ENCODE measurements at regions not wholly inside any gene's neighbourhood (a gene's known extent, or its start where the extent isn't known, plus 50 kb on each side); places are given as distances from the start of the nearest gene placed in this dataset.
A peak's percentile ranks its signal among the peaks of the same experiment; 100 is the strongest.
"Not testable (repeated sequence)": the region's sequence is repeated elsewhere in the genome, so short reads cannot be mapped to it uniquely, and the experiment has no call there.

DNA sequence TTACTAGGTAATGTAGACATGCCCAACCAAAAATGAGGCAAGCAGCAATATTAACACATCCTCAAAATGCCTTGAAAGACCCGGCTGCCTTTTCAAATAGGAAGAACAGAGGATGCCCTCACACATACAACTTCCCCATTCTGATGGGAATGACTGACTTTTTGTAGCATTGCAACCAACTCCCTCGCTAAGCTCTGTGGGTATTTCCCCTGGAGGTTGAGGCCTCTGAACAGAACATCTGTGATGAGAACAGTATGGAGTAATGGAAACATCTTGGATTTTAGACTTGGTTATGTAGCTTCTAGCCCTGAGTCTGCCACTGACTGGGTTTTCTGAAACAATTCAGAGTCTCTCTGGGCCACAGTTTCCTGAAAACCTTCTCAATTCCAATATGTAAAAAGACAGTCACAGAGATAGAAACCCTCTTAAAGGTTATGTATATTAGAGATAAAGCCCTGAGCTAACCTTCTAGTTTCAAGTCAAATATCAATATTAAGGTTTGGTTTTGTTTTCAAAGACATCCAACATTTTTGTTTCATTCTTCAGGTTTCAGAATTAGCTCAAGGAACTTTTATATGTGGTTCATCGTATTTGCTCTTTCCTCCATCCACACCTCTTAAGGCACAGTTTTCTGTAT, 311.5 kb downstream of the SETD4 start:
- no peak for DNase-seq (ENCODE audit: low spot score)

GRCh38 chr21:35743571-35743970, 316.8 kb downstream of the SETD4 start:
- DNase-seq (ENCODE audit: low spot score) = no peak

- peak; percentile 26 for DNase-seq (ENCODE audit: low spot score)
Measured at GRCh38 chr21:35738347-35738961, 321.9 kb downstream of the SETD4 start.

DNA sequence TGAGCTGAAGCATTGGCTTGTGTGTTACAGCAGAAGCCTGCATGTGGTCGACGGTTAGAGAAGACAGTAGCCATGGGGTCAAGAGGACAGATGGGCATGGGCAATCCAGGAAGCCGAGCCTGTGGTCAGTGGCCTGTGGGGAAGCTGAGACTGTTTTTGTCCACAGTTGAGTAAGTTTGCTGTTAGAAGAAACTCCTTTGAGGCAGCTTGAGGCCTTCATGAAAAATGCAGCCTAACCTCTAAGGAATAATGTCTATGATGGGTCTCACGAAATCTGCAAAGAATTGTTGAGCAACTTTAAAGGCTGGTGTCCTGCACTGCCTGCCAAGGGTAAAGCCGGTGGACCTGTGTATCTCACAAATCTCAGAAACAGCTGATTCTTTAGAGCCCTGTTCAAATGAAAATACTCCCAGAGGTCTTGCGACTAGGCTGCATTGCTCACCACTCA, 322.4 kb downstream of the SETD4 start:
- DNase-seq (ENCODE audit: low spot score) = peak; percentile 29

DNA sequence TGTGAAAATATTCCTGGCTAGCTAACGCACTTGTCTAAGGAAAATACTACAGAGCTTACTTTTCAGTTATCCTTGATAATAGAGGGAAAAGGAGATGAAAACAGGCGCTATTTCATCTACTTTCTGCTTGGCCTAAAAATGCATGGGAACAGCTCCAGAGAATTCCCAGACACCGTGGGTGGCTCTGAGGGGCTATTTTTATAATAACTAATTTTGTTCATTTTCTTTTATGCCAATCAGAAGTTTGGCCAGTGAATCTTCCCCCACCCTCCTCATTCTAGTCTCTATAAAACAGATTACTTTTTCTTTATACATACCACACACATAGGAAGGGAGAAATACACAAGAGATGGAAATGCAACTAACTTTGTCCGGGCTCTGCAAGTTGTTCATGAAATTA, 322.9 kb downstream of the SETD4 start:
- no peak for DNase-seq (ENCODE audit: low spot score)

DNA sequence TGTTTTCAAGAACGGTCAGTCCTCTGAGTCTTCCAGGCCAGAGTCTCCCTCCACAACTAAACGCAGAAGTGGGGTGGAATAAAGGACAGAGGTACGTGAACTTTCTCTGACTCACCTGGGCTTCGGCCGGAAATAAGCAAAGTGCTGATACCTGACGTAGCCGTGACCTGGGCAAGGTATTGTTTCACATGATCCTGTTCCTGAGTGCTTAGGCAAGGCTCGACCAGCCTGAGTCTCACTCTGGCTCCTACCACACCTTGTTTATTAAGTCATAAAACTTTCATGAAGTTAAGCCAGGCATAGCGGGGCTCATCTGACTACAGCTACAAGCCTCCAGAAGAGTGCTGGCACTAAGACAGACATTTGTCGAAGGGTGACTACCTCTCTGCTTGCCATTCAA, 327.5 kb downstream of the SETD4 start:
- no peak for DNase-seq (ENCODE audit: low spot score)

GRCh38 chr21:35730325-35730724, 330.0 kb downstream of the SETD4 start:
- DNase-seq (ENCODE audit: low spot score) = no peak

DNA sequence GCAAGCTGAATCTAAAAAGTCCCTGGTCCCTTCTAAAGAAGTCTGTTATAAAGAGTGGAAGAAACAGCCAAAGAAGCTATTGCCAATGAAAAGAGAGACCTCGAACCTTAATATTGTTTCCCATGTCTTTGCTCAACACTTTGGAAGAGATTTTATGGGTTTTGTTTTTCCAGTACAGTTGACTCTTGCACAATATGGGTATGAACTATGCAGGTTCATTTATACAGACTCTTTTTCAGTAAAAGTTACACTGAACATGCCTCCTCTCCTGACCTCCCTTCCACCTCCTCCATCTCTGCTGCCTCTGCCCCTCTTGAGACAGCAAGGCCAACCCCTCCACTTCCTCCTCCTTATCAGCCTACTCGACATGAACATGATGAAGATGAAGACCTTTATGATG, 332.5 kb downstream of the SETD4 start:
- no peak for DNase-seq (ENCODE audit: low spot score)

DNA sequence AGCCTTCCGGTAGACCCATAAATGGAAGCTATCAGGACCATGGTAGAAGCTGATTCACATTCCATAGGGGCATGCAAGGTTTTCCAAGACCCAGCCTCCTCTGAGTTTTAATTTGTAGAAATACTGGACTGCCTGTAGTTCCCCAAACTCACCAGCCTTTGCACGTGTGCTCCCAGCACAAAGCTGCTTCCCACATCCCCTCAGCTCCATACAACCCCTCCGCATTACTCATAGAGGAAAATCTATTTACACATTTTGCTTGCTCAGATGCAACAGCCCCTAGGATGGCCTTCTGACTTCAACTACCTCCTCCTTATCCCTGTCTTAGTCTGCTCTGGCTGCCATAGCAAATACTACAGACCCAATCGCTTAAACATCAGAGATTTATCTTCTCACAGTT, 336.2 kb downstream of the SETD4 start:
- no peak for DNase-seq (ENCODE audit: low spot score)

- DNase-seq (ENCODE audit: low spot score) = no peak
Measured at GRCh38 chr21:35721701-35722100, 338.6 kb downstream of the SETD4 start.

- DNase-seq (ENCODE audit: low spot score) = no peak
Measured at GRCh38 chr21:35720208-35720731, 340.1 kb downstream of the SETD4 start.

DNA sequence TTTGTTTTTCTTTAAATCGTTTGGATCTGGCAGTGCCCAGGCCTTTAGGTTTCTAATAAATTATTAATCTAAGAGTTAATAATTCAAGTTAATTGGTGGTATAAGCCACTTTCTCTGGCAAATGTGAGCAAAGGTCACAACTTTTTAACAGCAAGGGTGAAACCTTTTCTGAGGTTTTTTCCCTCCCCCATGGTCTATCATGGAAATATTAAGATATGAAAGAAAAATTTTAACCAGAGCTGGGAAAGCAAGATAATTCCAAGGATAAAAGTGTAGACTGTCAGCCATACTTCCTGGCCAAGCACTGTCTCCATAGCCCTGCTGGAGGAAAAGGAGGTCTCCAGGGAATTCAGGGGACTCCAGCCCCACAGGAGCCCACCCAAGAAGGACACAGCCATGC, 341.2 kb downstream of the SETD4 start:
- DNase-seq (ENCODE audit: low spot score) = no peak

DNA sequence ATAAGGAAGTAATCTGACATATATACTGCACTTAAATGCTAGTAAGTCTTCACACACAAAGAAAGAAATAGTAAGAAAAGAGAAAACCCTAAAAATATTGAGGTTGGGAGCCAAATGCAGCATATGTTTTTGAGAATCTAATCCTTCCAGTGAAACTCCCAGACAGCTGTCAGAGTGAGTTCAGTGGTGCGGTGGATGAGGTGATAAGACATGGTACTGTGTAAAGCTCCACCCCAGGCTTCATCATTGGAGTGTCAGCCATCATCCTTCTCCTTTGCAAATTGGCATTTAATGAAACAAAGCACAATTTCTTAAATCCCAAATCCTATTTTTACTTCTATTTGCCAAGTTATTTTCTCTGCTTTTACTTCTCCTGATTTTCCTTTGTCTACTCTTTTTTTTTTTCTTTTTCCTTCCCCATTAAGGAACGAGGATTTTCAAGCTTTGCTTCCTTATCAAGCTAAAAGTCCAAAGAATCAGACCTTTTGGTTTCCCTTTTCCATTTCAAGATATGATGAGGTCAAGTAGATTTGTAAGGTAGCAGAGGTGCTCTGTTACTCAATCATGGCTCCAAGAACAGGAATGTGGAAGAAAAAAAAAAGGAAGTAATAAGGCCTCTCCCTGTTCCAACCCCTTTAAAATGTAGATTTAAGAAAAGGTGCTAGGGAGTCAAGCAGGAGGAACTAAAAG, 343.3 kb downstream of the SETD4 start:
- no peak for DNase-seq (ENCODE audit: low spot score)

- DNase-seq (ENCODE audit: low spot score) = no peak
Measured at GRCh38 chr21:35713914-35714313, 346.4 kb downstream of the SETD4 start.

- no peak for DNase-seq (ENCODE audit: low spot score)
Measured at GRCh38 chr21:35711661-35712060, 348.7 kb downstream of the SETD4 start.

GRCh38 chr21:35711213-35711612, 349.1 kb downstream of the SETD4 start:
- DNase-seq (ENCODE audit: low spot score) = no peak

DNA sequence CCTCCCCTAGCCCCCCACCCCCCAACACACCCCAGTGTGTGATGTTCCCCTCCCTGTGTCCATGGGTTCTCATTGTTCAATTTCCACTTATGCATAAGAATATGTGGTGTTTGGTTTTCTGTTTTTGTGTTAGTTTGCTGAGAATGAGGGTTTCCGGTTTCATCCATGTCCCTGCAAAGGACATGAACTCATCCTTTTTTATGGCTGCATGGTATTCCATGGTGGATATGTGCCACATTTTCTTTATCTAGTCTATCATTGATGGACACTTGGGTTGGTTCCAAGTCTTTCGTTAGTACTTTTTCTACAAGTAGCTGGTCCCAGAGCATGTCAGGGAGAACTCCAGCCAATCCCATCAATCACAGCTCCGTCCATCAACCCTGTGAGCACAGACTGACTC, 350.3 kb downstream of the SETD4 start:
- DNase-seq (ENCODE audit: low spot score) = not testable (repeated sequence)

GRCh38 chr21:35705888-35706287, 354.4 kb downstream of the SETD4 start:
- DNase-seq (ENCODE audit: low spot score) = no peak

- no peak for DNase-seq (ENCODE audit: low spot score)
Measured at GRCh38 chr21:35705237-35705887, 355.0 kb downstream of the SETD4 start.

GRCh38 chr21:35703704-35704103, 356.6 kb downstream of the SETD4 start:
- no peak for DNase-seq (ENCODE audit: low spot score)

GRCh38 chr21:35699361-35699760, 361.0 kb downstream of the SETD4 start:
- no peak for DNase-seq (ENCODE audit: low spot score)

DNA sequence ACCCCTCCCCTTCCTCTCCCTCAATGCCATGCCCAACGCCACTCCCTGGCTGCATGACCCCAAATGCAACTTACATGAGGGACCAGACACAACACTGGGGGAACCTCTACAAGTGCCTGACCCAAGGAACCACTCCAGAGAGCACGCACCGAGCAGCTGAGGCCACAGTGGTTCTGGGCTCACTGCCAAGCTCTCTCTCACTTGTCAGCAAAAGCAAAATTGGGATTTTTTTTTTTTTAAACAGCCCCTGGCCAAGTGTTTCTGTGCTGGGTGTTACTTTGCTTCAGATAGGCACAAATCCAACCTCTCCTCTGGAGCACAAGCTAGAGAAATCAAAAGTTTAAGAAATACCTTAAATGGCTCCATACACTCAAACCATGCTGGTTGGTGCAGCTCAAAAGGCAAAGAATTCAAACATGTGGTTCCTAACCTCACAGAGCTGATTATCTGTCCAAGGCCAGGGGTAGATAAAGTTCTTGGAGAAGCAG, 363.0 kb downstream of the SETD4 start:
- peak; percentile 20 for DNase-seq (ENCODE audit: low spot score)

DNA sequence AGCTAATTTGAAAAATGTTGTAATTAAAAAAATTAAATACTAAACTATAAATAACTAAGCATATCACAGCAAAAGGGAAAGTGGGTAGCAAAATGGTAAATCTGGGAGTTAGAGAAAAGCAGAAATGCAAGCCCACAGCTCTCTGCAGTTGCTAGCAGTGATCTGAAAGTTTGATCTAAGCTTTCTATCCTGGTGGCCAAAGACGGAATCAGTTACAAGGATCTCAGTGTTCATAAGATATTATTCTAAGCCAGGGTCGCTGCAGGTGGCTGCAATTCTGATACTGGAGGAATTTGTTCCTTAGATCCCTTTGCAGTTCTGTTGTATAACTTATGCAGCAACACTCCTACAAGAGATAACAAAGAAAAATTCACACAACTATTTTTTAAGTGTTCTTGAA, 363.7 kb downstream of the SETD4 start:
- no peak for DNase-seq (ENCODE audit: low spot score)
